ENCODE measurements at regions not wholly inside any gene's neighbourhood (a gene's known extent, or its start where the extent isn't known, plus 50 kb on each side); places are given as distances from the start of the nearest gene placed in this dataset.
"Not testable (repeated sequence)": the region's sequence is repeated elsewhere in the genome, so short reads cannot be mapped to it uniquely, and the experiment has no call there.

GRCh38 chr1:143839182-143839581, 132.6 kb downstream of the FAM72C start:
- not testable (repeated sequence) for DNase-seq

- not testable (repeated sequence) for DNase-seq
These were observed 133.2 kb downstream of the FAM72C start for GRCh38 chr1:143838598-143838929.

- not testable (repeated sequence) for DNase-seq
These were observed 133.7 kb downstream of the FAM72C start for GRCh38 chr1:143837924-143838597.

- DNase-seq = not testable (repeated sequence)
These were observed 138.4 kb downstream of the FAM72C start for GRCh38 chr1:143833376-143833775.

- DNase-seq = not testable (repeated sequence)
These were observed 139.4 kb downstream of the FAM72C start for GRCh38 chr1:143832379-143832716.

- DNase-seq = not testable (repeated sequence)
These were observed 140.1 kb downstream of the FAM72C start for GRCh38 chr1:143831479-143832378.

- not testable (repeated sequence) for DNase-seq
These were observed 145.6 kb downstream of the FAM72C start for GRCh38 chr1:143826162-143826561.

GRCh38 chr1:143824266-143824665, 147.5 kb downstream of the FAM72C start:
- not testable (repeated sequence) for DNase-seq

- DNase-seq = not testable (repeated sequence)
These were observed 151.7 kb downstream of the FAM72C start for GRCh38 chr1:143820058-143820457.

GRCh38 chr1:143816369-143816768, 155.4 kb downstream of the FAM72C start:
- DNase-seq = not testable (repeated sequence)

GRCh38 chr1:143805374-143805773, 166.4 kb downstream of the FAM72C start:
- not testable (repeated sequence) for DNase-seq

GRCh38 chr1:143804707-143805356, 167.0 kb downstream of the FAM72C start:
- DNase-seq = not testable (repeated sequence)

- DNase-seq = not testable (repeated sequence)
These were observed 167.8 kb downstream of the FAM72C start for GRCh38 chr1:143803927-143804411.

- not testable (repeated sequence) for DNase-seq
These were observed 168.7 kb downstream of the FAM72C start for GRCh38 chr1:143803095-143803494.

- DNase-seq = not testable (repeated sequence)
These were observed 172.1 kb downstream of the FAM72C start for GRCh38 chr1:143799568-143800187.

- DNase-seq = not testable (repeated sequence)
These were observed 175.4 kb downstream of the FAM72C start for GRCh38 chr1:143796369-143796768.

GRCh38 chr1:143792047-143792937, 179.5 kb downstream of the FAM72C start:
- not testable (repeated sequence) for DNase-seq

- not testable (repeated sequence) for DNase-seq
These were observed 185.4 kb downstream of the FAM72C start for GRCh38 chr1:143786381-143786780.

- DNase-seq = not testable (repeated sequence)
These were observed 185.9 kb downstream of the FAM72C start for GRCh38 chr1:143785883-143786282.

- not testable (repeated sequence) for DNase-seq
These were observed 187.4 kb downstream of the FAM72C start for GRCh38 chr1:143784239-143784882.

- not testable (repeated sequence) for DNase-seq
These were observed 193.6 kb downstream of the FAM72C start for GRCh38 chr1:143778178-143778577.
